ENCODE measurements at regions not wholly inside any gene's neighbourhood (a gene's known extent, or its start where the extent isn't known, plus 50 kb on each side); places are given as distances from the start of the nearest gene placed in this dataset.
A peak's percentile ranks its signal among the peaks of the same experiment; 100 is the strongest.

GRCh38 chr12:88752183-88752582 is 171.9 kb upstream of the KITLG start:
- Histone ChIP-seq H3K4me3 (no peak overlapping the region), H3K27me3 (no peaks in the 10 kb centered on the region), H3K9me3 (no peaks in the 10 kb centered on the region), H3K27ac (no peak overlapping the region), H3K4me1 (peaks cover 18% of the 10 kb centered on the region), H3K36me3 (replicated peaks in 1 of 2; ENCODE audit: insufficient read depth in 1 of 2, low read depth in 2 of 2) (no peaks in the 10 kb centered on the region)
- peak; percentile 38 for ATAC-seq
- TF ChIP-seq, protein P1, sequence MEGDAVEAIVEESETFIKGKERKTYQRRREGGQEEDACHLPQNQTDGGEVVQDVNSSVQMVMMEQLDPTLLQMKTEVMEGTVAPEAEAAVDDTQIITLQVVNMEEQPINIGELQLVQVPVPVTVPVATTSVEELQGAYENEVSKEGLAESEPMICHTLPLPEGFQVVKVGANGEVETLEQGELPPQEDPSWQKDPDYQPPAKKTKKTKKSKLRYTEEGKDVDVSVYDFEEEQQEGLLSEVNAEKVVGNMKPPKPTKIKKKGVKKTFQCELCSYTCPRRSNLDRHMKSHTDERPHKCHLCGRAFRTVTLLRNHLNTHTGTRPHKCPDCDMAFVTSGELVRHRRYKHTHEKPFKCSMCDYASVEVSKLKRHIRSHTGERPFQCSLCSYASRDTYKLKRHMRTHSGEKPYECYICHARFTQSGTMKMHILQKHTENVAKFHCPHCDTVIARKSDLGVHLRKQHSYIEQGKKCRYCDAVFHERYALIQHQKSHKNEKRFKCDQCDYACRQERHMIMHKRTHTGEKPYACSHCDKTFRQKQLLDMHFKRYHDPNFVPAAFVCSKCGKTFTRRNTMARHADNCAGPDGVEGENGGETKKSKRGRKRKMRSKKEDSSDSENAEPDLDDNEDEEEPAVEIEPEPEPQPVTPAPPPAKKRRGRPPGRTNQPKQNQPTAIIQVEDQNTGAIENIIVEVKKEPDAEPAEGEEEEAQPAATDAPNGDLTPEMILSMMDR (IDR thresholded peaks at IDR 0.05), result no peak
- no peak for TF ChIP-seq POLR2A (IDR thresholded peaks at IDR 0.05)
- no peak for DNase-seq
- 52 to 54% methylated on average over 3 of the region's 3 CpGs for WGBS, 2 donors
- intact Hi-C loops (cut with DNase I), result no loop called here

GRCh38 chr12:88750867-88751543 is 170.7 kb upstream of the KITLG start:
- DNase-seq (no peak), ATAC-seq (no peak)
- Histone ChIP-seq H3K36me3 (replicated peaks in 1 of 2; ENCODE audit: insufficient read depth in 1 of 2, low read depth in 2 of 2) (no peaks in the 10 kb centered on the region), H3K9me3 (no peaks in the 10 kb centered on the region), H3K4me3 (no peak overlapping the region), H3K4me1 (peaks cover 25% of the 10 kb centered on the region), H3K27me3 (no peaks in the 10 kb centered on the region), H3K27ac (no peak overlapping the region)
- 85 to 94% methylated on average over 1 of the region's 1 CpG for WGBS, 2 donors
- TF ChIP-seq, protein P1 (IDR thresholded peaks at IDR 0.05), result no peak
- TF ChIP-seq POLR2A (IDR thresholded peaks at IDR 0.05), result no peak
- intact Hi-C loops (cut with DNase I), result no loop called here

GRCh38 chr12:88746386-88746785 is 166.1 kb upstream of the KITLG start:
- H3K36me3 ChIP-seq (replicated peaks in 1 of 2; ENCODE audit: insufficient read depth in 1 of 2, low read depth in 2 of 2), result no peaks in the 10 kb centered on the region
- no peak overlapping the region for H3K4me3 ChIP-seq
- H3K27me3 ChIP-seq, result no peaks in the 10 kb centered on the region
- peaks cover 27% of the 10 kb centered on the region for H3K4me1 ChIP-seq
- peak overlapping the region in 3 of 4 donors; percentile 36 to 72 (median 37) for H3K27ac ChIP-seq
- no peaks in the 10 kb centered on the region for H3K9me3 ChIP-seq
- TF ChIP-seq POLR2A (IDR thresholded peaks at IDR 0.05), result no peak
- TF ChIP-seq, protein P1 (IDR thresholded peaks at IDR 0.05), result no peak
- ATAC-seq (peak; percentile 55), DNase-seq (no peak)
- intact Hi-C loops (cut with DNase I), result no loop called here

- H3K4me1 ChIP-seq, result peaks cover 34% of the 10 kb centered on the region
- H3K27ac ChIP-seq, result no peak overlapping the region
- intact Hi-C loops (cut with DNase I), result no loop called here
- WGBS, 2 donors, result 64 to 76% methylated on average over 12 of the region's 12 CpGs
- no peak for DNase-seq
- H3K4me3 ChIP-seq, result no peak overlapping the region
- no peak for ATAC-seq
- TF ChIP-seq, protein P1 (IDR thresholded peaks at IDR 0.05), result no peak
- TF ChIP-seq POLR2A (IDR thresholded peaks at IDR 0.05), result no peak
- H3K9me3 ChIP-seq, result no peaks in the 10 kb centered on the region
- no peaks in the 10 kb centered on the region for H3K27me3 ChIP-seq
- no peaks in the 10 kb centered on the region for H3K36me3 ChIP-seq (replicated peaks in 1 of 2; ENCODE audit: insufficient read depth in 1 of 2, low read depth in 2 of 2)
These were observed 163.8 kb upstream of the KITLG start for GRCh38 chr12:88743946-88744685.
